ENCODE measurements at regions not wholly inside any gene's neighbourhood (a gene's known extent, or its start where the extent isn't known, plus 50 kb on each side); places are given as distances from the start of the nearest gene placed in this dataset.

GRCh38 chr13:69107436-69107835 is 1000.2 kb upstream of the ATXN8OS start:
- no peak overlapping the region for H3K4me3 ChIP-seq (ENCODE audit: extremely low read depth, insufficient read depth, low read length, poor library complexity, severe bottlenecking)
- H3K36me3 ChIP-seq (ENCODE audit: control insufficient read depth, insufficient read depth, low read length), result no peaks in the 10 kb centered on the region
- H3K9me3 ChIP-seq (ENCODE audit: control insufficient read depth, low read length), result no peaks in the 10 kb centered on the region
- H3K27ac ChIP-seq (ENCODE audit: low read depth, low read length, severe bottlenecking), result no peak overlapping the region
- no peaks in the 10 kb centered on the region for H3K4me1 ChIP-seq (ENCODE audit: control insufficient read depth, insufficient read depth, low read length, poor library complexity, severe bottlenecking)

GRCh38 chr13:69101841-69102240 is 1005.8 kb upstream of the ATXN8OS start:
- H3K4me3 ChIP-seq (ENCODE audit: extremely low read depth, insufficient read depth, low read length, poor library complexity, severe bottlenecking), result no peak overlapping the region
- WGBS, 2 experiments (ENCODE audit: insufficient coverage in 2 of 2), result no CpG with 5 or more reads among the region's 1 CpG
- H3K4me1 ChIP-seq (ENCODE audit: control insufficient read depth, insufficient read depth, low read length, poor library complexity, severe bottlenecking), result no peaks in the 10 kb centered on the region

GRCh38 chr13:69094485-69094884 is 1013.1 kb upstream of the ATXN8OS start:
- no peak overlapping the region for H3K4me3 ChIP-seq (ENCODE audit: extremely low read depth, insufficient read depth, low read length, poor library complexity, severe bottlenecking)
- H3K9me3 ChIP-seq (ENCODE audit: control insufficient read depth, low read length), result no peaks in the 10 kb centered on the region
- no peaks in the 10 kb centered on the region for H3K36me3 ChIP-seq (ENCODE audit: control insufficient read depth, insufficient read depth, low read length)
- WGBS, 2 experiments (ENCODE audit: insufficient coverage in 2 of 2), result no CpG with 5 or more reads among the region's 1 CpG
- H3K27ac ChIP-seq (ENCODE audit: low read depth, low read length, severe bottlenecking), result no peak overlapping the region
- H3K4me1 ChIP-seq (ENCODE audit: control insufficient read depth, insufficient read depth, low read length, poor library complexity, severe bottlenecking), result no peaks in the 10 kb centered on the region

More at GRCh38 chr13:69101841-69102240, 1005.8 kb upstream of the ATXN8OS start:
- Histone ChIP-seq H3K36me3 (ENCODE audit: control insufficient read depth, insufficient read depth, low read length) (no peaks in the 10 kb centered on the region), H3K9me3 (ENCODE audit: control insufficient read depth, low read length) (no peaks in the 10 kb centered on the region), H3K27ac (ENCODE audit: low read depth, low read length, severe bottlenecking) (no peak overlapping the region)

GRCh38 chr13:69092615-69093322 is 1014.9 kb upstream of the ATXN8OS start:
- H3K9me3 ChIP-seq (ENCODE audit: control insufficient read depth, low read length), result no peaks in the 10 kb centered on the region
- H3K27ac ChIP-seq (ENCODE audit: low read depth, low read length, severe bottlenecking), result no peak overlapping the region
- WGBS, 2 experiments (ENCODE audit: insufficient coverage in 2 of 2), result 83 to 84% methylated on average over 3 of the region's 6 CpGs
- H3K36me3 ChIP-seq (ENCODE audit: control insufficient read depth, insufficient read depth, low read length), result no peaks in the 10 kb centered on the region
- no peak overlapping the region for H3K4me3 ChIP-seq (ENCODE audit: extremely low read depth, insufficient read depth, low read length, poor library complexity, severe bottlenecking)
- H3K4me1 ChIP-seq (ENCODE audit: control insufficient read depth, insufficient read depth, low read length, poor library complexity, severe bottlenecking), result no peaks in the 10 kb centered on the region

- WGBS, 2 experiments (ENCODE audit: insufficient coverage in 2 of 2), result no CpG with 5 or more reads among the region's 1 CpG
- H3K36me3 ChIP-seq (ENCODE audit: control insufficient read depth, insufficient read depth, low read length), result no peaks in the 10 kb centered on the region
- H3K4me3 ChIP-seq (ENCODE audit: extremely low read depth, insufficient read depth, low read length, poor library complexity, severe bottlenecking), result no peak overlapping the region
These were observed 1030.4 kb upstream of the ATXN8OS start for GRCh38 chr13:69077267-69077666.

GRCh38 chr13:69069554-69070133 is 1038.0 kb upstream of the ATXN8OS start:
- Histone ChIP-seq H3K36me3 (ENCODE audit: control insufficient read depth, insufficient read depth, low read length) (no peaks in the 10 kb centered on the region), H3K9me3 (ENCODE audit: control insufficient read depth, low read length) (no peaks in the 10 kb centered on the region), H3K4me1 (ENCODE audit: control insufficient read depth, insufficient read depth, low read length, poor library complexity, severe bottlenecking) (no peaks in the 10 kb centered on the region), H3K27ac (ENCODE audit: low read depth, low read length, severe bottlenecking) (no peak overlapping the region), H3K4me3 (ENCODE audit: extremely low read depth, insufficient read depth, low read length, poor library complexity, severe bottlenecking) (no peak overlapping the region)
- WGBS, 2 experiments (ENCODE audit: insufficient coverage in 2 of 2), result no CpG with 5 or more reads among the region's 1 CpG

More at GRCh38 chr13:69077267-69077666, 1030.4 kb upstream of the ATXN8OS start:
- Histone ChIP-seq H3K9me3 (ENCODE audit: control insufficient read depth, low read length) (no peaks in the 10 kb centered on the region), H3K4me1 (ENCODE audit: control insufficient read depth, insufficient read depth, low read length, poor library complexity, severe bottlenecking) (no peaks in the 10 kb centered on the region), H3K27ac (ENCODE audit: low read depth, low read length, severe bottlenecking) (no peak overlapping the region)

- Histone ChIP-seq H3K9me3 (ENCODE audit: control insufficient read depth, low read length) (peaks cover 7% of the 10 kb centered on the region), H3K4me1 (ENCODE audit: control insufficient read depth, insufficient read depth, low read length, poor library complexity, severe bottlenecking) (no peaks in the 10 kb centered on the region), H3K36me3 (ENCODE audit: control insufficient read depth, insufficient read depth, low read length) (no peaks in the 10 kb centered on the region), H3K4me3 (ENCODE audit: extremely low read depth, insufficient read depth, low read length, poor library complexity, severe bottlenecking) (no peak overlapping the region), H3K27ac (ENCODE audit: low read depth, low read length, severe bottlenecking) (no peak overlapping the region)
- WGBS, 2 experiments (ENCODE audit: insufficient coverage in 2 of 2), result no CpG with 5 or more reads among the region's 1 CpG
These were observed 1056.9 kb upstream of the ATXN8OS start for GRCh38 chr13:69050696-69051095.

GRCh38 chr13:69044629-69045028 is 1063.0 kb upstream of the ATXN8OS start:
- no peaks in the 10 kb centered on the region for H3K9me3 ChIP-seq (ENCODE audit: control insufficient read depth, low read length)
- no peak overlapping the region for H3K4me3 ChIP-seq (ENCODE audit: extremely low read depth, insufficient read depth, low read length, poor library complexity, severe bottlenecking)
- WGBS, 2 experiments (ENCODE audit: insufficient coverage in 2 of 2), result 82 to 87% methylated on average over 2 to 6 of the region's 9 CpGs
- H3K27ac ChIP-seq (ENCODE audit: low read depth, low read length, severe bottlenecking), result no peak overlapping the region
- H3K4me1 ChIP-seq (ENCODE audit: control insufficient read depth, insufficient read depth, low read length, poor library complexity, severe bottlenecking), result no peaks in the 10 kb centered on the region
- H3K36me3 ChIP-seq (ENCODE audit: control insufficient read depth, insufficient read depth, low read length), result no peaks in the 10 kb centered on the region

GRCh38 chr13:69040898-69041297 is 1066.7 kb upstream of the ATXN8OS start:
- Histone ChIP-seq H3K4me1 (ENCODE audit: control insufficient read depth, insufficient read depth, low read length, poor library complexity, severe bottlenecking) (no peaks in the 10 kb centered on the region), H3K9me3 (ENCODE audit: control insufficient read depth, low read length) (no peaks in the 10 kb centered on the region), H3K27ac (ENCODE audit: low read depth, low read length, severe bottlenecking) (no peak overlapping the region), H3K36me3 (ENCODE audit: control insufficient read depth, insufficient read depth, low read length) (no peaks in the 10 kb centered on the region), H3K4me3 (ENCODE audit: extremely low read depth, insufficient read depth, low read length, poor library complexity, severe bottlenecking) (no peak overlapping the region)
- 88% methylated on average over 1 of the region's 2 CpGs; no CpG with 5 or more reads in 1 of the 2 experiments for WGBS, 2 experiments (ENCODE audit: insufficient coverage in 2 of 2)

GRCh38 chr13:69035771-69036170 is 1071.9 kb upstream of the ATXN8OS start:
- no peaks in the 10 kb centered on the region for H3K4me1 ChIP-seq (ENCODE audit: control insufficient read depth, insufficient read depth, low read length, poor library complexity, severe bottlenecking)
- no peak overlapping the region for H3K4me3 ChIP-seq (ENCODE audit: extremely low read depth, insufficient read depth, low read length, poor library complexity, severe bottlenecking)
- WGBS, 2 experiments (ENCODE audit: insufficient coverage in 2 of 2), result 67 to 100% methylated on average over 2 of the region's 3 CpGs
- H3K9me3 ChIP-seq (ENCODE audit: control insufficient read depth, low read length), result no peaks in the 10 kb centered on the region
- H3K27ac ChIP-seq (ENCODE audit: low read depth, low read length, severe bottlenecking), result no peak overlapping the region
- no peaks in the 10 kb centered on the region for H3K36me3 ChIP-seq (ENCODE audit: control insufficient read depth, insufficient read depth, low read length)

GRCh38 chr13:69028936-69029335 is 1078.7 kb upstream of the ATXN8OS start:
- Histone ChIP-seq H3K9me3 (ENCODE audit: control insufficient read depth, low read length) (no peaks in the 10 kb centered on the region), H3K27ac (ENCODE audit: low read depth, low read length, severe bottlenecking) (no peak overlapping the region), H3K36me3 (ENCODE audit: control insufficient read depth, insufficient read depth, low read length) (no peaks in the 10 kb centered on the region), H3K4me3 (ENCODE audit: extremely low read depth, insufficient read depth, low read length, poor library complexity, severe bottlenecking) (no peak overlapping the region), H3K4me1 (ENCODE audit: control insufficient read depth, insufficient read depth, low read length, poor library complexity, severe bottlenecking) (no peaks in the 10 kb centered on the region)

Data from mesodermal cell (in vitro differentiated cells).